ENCODE measurements at regions not wholly inside any gene's neighbourhood (a gene's known extent, or its start where the extent isn't known, plus 50 kb on each side); places are given as distances from the start of the nearest gene placed in this dataset.

DNA sequence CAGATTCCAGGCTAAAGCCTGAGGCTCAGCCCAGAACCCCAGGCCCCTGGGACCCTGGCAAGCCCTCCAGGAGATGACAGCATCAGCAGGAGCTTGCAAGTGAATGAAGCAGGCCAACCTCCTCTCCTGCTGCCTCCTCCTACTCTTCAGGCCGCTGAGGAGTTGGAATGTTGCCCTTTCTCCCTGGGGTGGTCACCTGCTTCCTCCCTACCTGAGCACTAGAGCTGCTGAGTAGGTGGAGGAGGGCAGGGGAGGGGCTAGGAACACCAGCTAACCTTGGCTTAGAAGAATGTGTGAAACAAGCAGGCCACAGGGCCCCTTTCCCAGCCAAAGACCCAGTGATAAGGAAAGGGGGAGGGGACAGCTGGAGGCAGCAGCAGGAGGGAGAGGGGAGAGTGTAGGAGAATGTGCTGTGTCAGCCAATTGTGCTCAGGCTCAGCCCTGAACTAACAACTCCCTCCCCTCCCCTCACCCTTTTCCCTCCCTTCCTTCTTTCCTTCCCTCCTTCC lies 58.0 kb downstream of the PJA1 start:
- peaks cover 0 to 15% of the 10 kb centered on the region in 2 experiments; a peak in 1 of 4 replicates for H3K4me1 ChIP-seq (ENCODE audit: control insufficient read depth in 1 of 2, insufficient read depth in 2 of 2, low read depth in 1 of 2, low read length in 1 of 2)
- WGBS (ENCODE audit: low lambda C conversion rate), result no CpG with 5 or more reads among the region's 1 CpG
- H4K20me1 ChIP-seq (ENCODE audit: insufficient read depth), result no peaks in the 10 kb centered on the region; the same call in 1 of the 2 replicates
- H3K9me3 ChIP-seq, result no peaks in the 10 kb centered on the region
- no peaks in the 10 kb centered on the region for H3K79me2 ChIP-seq (ENCODE audit: insufficient read depth)
- no peak for DNase-seq
- no peak overlapping the region for H3K9ac ChIP-seq
- ChIA-PET CTCF (interaction anchor here (1.4 kb wide), 1 partner anchor 16 kb away, joined by 5 read pairs; no protein-coding TSS in a partner anchor), POLR2A (no interaction called here)
- H3K4me3 ChIP-seq (ENCODE audit: low read depth in 2 of 2, low read length in 1 of 2), result no peak overlapping the region
- no peaks in the 10 kb centered on the region for H3K36me3 ChIP-seq (replicated peaks in 1 of 2; ENCODE audit: control insufficient read depth in 1 of 2, insufficient read depth in 2 of 2, low read length in 1 of 2)
- H3F3A ChIP-seq (replicated peaks; ENCODE audit: insufficient read depth), result no peaks in the 10 kb centered on the region
- H3K27ac ChIP-seq (ENCODE audit: low read depth in 2 of 2, low read length in 1 of 2), result no peak overlapping the region
- peaks cover 5% of the 10 kb centered on the region; the same call in 1 of the 2 replicates for H3K27me3 ChIP-seq (ENCODE audit: insufficient read depth)
- no peak for TF ChIP-seq SIN3A (IDR thresholded peaks at IDR 0.05; ENCODE audit: borderline replicate concordance, low read depth, low read length)
- no peak for TF ChIP-seq FOXJ3 (CRISPR knock-in tag; IDR thresholded peaks at IDR 0.05)
- no peak for TF ChIP-seq TCF12 (IDR thresholded peaks at IDR 0.05)
- TF ChIP-seq, protein P1, sequence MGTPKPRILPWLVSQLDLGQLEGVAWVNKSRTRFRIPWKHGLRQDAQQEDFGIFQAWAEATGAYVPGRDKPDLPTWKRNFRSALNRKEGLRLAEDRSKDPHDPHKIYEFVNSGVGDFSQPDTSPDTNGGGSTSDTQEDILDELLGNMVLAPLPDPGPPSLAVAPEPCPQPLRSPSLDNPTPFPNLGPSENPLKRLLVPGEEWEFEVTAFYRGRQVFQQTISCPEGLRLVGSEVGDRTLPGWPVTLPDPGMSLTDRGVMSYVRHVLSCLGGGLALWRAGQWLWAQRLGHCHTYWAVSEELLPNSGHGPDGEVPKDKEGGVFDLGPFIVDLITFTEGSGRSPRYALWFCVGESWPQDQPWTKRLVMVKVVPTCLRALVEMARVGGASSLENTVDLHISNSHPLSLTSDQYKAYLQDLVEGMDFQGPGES (IDR thresholded peaks at IDR 0.05; ENCODE audit: low read depth, low read length), result no peak
- TF ChIP-seq RXRA (IDR thresholded peaks at IDR 0.05; ENCODE audit: borderline replicate concordance, low read depth), result no peak
- TF ChIP-seq, protein P2, sequence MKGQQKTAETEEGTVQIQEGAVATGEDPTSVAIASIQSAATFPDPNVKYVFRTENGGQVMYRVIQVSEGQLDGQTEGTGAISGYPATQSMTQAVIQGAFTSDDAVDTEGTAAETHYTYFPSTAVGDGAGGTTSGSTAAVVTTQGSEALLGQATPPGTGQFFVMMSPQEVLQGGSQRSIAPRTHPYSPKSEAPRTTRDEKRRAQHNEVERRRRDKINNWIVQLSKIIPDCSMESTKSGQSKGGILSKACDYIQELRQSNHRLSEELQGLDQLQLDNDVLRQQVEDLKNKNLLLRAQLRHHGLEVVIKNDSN (IDR thresholded peaks at IDR 0.05; ENCODE audit: borderline replicate concordance, low read depth), result no peak
- TF ChIP-seq, protein P3, sequence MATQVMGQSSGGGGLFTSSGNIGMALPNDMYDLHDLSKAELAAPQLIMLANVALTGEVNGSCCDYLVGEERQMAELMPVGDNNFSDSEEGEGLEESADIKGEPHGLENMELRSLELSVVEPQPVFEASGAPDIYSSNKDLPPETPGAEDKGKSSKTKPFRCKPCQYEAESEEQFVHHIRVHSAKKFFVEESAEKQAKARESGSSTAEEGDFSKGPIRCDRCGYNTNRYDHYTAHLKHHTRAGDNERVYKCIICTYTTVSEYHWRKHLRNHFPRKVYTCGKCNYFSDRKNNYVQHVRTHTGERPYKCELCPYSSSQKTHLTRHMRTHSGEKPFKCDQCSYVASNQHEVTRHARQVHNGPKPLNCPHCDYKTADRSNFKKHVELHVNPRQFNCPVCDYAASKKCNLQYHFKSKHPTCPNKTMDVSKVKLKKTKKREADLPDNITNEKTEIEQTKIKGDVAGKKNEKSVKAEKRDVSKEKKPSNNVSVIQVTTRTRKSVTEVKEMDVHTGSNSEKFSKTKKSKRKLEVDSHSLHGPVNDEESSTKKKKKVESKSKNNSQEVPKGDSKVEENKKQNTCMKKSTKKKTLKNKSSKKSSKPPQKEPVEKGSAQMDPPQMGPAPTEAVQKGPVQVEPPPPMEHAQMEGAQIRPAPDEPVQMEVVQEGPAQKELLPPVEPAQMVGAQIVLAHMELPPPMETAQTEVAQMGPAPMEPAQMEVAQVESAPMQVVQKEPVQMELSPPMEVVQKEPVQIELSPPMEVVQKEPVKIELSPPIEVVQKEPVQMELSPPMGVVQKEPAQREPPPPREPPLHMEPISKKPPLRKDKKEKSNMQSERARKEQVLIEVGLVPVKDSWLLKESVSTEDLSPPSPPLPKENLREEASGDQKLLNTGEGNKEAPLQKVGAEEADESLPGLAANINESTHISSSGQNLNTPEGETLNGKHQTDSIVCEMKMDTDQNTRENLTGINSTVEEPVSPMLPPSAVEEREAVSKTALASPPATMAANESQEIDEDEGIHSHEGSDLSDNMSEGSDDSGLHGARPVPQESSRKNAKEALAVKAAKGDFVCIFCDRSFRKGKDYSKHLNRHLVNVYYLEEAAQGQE (IDR thresholded peaks at IDR 0.05; ENCODE audit: low read depth, low read length), result no peak
- TF ChIP-seq RAD21 (IDR thresholded peaks at IDR 0.05; ENCODE audit: low read length), result no peak
- no peak for TF ChIP-seq TEAD4 (IDR thresholded peaks at IDR 0.05; ENCODE audit: borderline replicate concordance, insufficient read depth)
- TF ChIP-seq EP300 (IDR thresholded peaks at IDR 0.05; ENCODE audit: borderline replicate concordance in 1 of 2, low read depth in 1 of 2, low read length in 1 of 2), result no peak
- TF ChIP-seq NFIC (IDR thresholded peaks at IDR 0.05; ENCODE audit: borderline replicate concordance), result no peak
- TF ChIP-seq SMC3 (IDR thresholded peaks at IDR 0.05; ENCODE audit: low read depth, low read length), result no peak
- TF ChIP-seq, protein P4, sequence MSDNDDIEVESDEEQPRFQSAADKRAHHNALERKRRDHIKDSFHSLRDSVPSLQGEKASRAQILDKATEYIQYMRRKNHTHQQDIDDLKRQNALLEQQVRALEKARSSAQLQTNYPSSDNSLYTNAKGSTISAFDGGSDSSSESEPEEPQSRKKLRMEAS (IDR thresholded peaks at IDR 0.05; ENCODE audit: low read depth), result no peak
- TF ChIP-seq YY1 (IDR thresholded peaks at IDR 0.05; ENCODE audit: low read depth), result no peak
- TF ChIP-seq GABPA (IDR thresholded peaks at IDR 0.05; ENCODE audit: low read depth), result no peak
- no peak for TF ChIP-seq JUND (IDR thresholded peaks at IDR 0.05)
- no peak for TF ChIP-seq MEF2A (IDR thresholded peaks at IDR 0.05; ENCODE audit: borderline replicate concordance, low read depth)
- TF ChIP-seq MXI1 (IDR thresholded peaks at IDR 0.05; ENCODE audit: low read depth, low read length), result no peak
- no peaks in the 10 kb centered on the region for H3K9me2 ChIP-seq
- H3K4me2 ChIP-seq, result no peak overlapping the region
- no peak overlapping the region for H2AFZ ChIP-seq (ENCODE audit: low read depth)

Data from SK-N-SH (cell line).